Panc1 (cell line): ENCODE measurements at regions not wholly inside any gene's neighbourhood (a gene's known extent, or its start where the extent isn't known, plus 50 kb on each side); places are given as distances from the start of the nearest gene placed in this dataset.

Experiments used
- CTCF ChIP-seq: fragments of 450-650 bp; IDR thresholded peaks from 2 replicates; pipeline ENCODE4 v1.5.1; 2017; ENCODE audit warnings: mild to moderate bottlenecking
- TCF7L2 ChIP-seq: IDR thresholded peaks from 2 replicates; pipeline ENCODE4 v1.6.1; 2011; ENCODE audit warnings: mild to moderate bottlenecking, low read depth, low read length, inconsistent platforms

- no peak for TF ChIP-seq CTCF
- no peak for TF ChIP-seq TCF7L2
Observed at GRCh38 chr6:1126036-1126435, 185.9 kb upstream of the FOXQ1 start.
